ENCODE measurements at regions not wholly inside any gene's neighbourhood (a gene's known extent, or its start where the extent isn't known, plus 50 kb on each side); places are given as distances from the start of the nearest gene placed in this dataset.

- no peak overlapping the region for H2AFZ ChIP-seq (ENCODE audit: low read depth, low read length)
- H4K20me1 ChIP-seq (ENCODE audit: insufficient read depth, low read length) = no peaks in the 10 kb centered on the region
- no peak overlapping the region for H3K27ac ChIP-seq (ENCODE audit: low read length)
- no peak for TF ChIP-seq CTCF (IDR thresholded peaks at IDR 0.05; ENCODE audit: low read depth, low read length)
- TF ChIP-seq EZH2phosphoT487 (IDR thresholded peaks at IDR 0.05; ENCODE audit: low read depth) = no peak
- no peaks in the 10 kb centered on the region for H3K79me2 ChIP-seq (ENCODE audit: low read length)
- H3K4me1 ChIP-seq (ENCODE audit: low read length) = no peaks in the 10 kb centered on the region
- no peaks in the 10 kb centered on the region for H3K27me3 ChIP-seq (ENCODE audit: low read depth, low read length)
- H3K4me2 ChIP-seq (ENCODE audit: low read length) = no peak overlapping the region
- H3K9me3 ChIP-seq (ENCODE audit: insufficient read depth, low read length) = no peaks in the 10 kb centered on the region
- H3K36me3 ChIP-seq (replicated peaks; ENCODE audit: low read depth, low read length) = no peaks in the 10 kb centered on the region
- H3K9ac ChIP-seq (ENCODE audit: low read length) = no peak overlapping the region
- H3K4me3 ChIP-seq (ENCODE audit: low read length) = no peak overlapping the region
These were observed 390.1 kb downstream of the TCERG1L start for GRCh38 chr10:130921461-130921860.

- Histone ChIP-seq H3K36me3 (replicated peaks; ENCODE audit: low read depth, low read length) (no peaks in the 10 kb centered on the region), H3K27me3 (ENCODE audit: low read depth, low read length) (no peaks in the 10 kb centered on the region), H3K4me1 (ENCODE audit: low read length) (peaks cover 2% of the 10 kb centered on the region; the same call in 1 of the 2 replicates), H3K79me2 (ENCODE audit: low read length) (no peaks in the 10 kb centered on the region), H2AFZ (ENCODE audit: low read depth, low read length) (no peak overlapping the region), H3K27ac (ENCODE audit: low read length) (no peak overlapping the region), H3K9me3 (ENCODE audit: insufficient read depth, low read length) (no peaks in the 10 kb centered on the region), H4K20me1 (ENCODE audit: insufficient read depth, low read length) (no peaks in the 10 kb centered on the region), H3K9ac (ENCODE audit: low read length) (no peak overlapping the region), H3K4me2 (ENCODE audit: low read length) (no peak overlapping the region), H3K4me3 (ENCODE audit: low read length) (no peak overlapping the region)
- TF ChIP-seq EZH2phosphoT487 (IDR thresholded peaks at IDR 0.05; ENCODE audit: low read depth) = no peak
- no peak for TF ChIP-seq CTCF (IDR thresholded peaks at IDR 0.05; ENCODE audit: low read depth, low read length)
These were observed 389.5 kb downstream of the TCERG1L start for GRCh38 chr10:130921911-130922440.

- H3K36me3 ChIP-seq (replicated peaks; ENCODE audit: low read depth, low read length) = no peaks in the 10 kb centered on the region
- H3K4me3 ChIP-seq (ENCODE audit: low read length) = no peak overlapping the region
- H4K20me1 ChIP-seq (ENCODE audit: insufficient read depth, low read length) = no peaks in the 10 kb centered on the region
- H3K4me1 ChIP-seq (ENCODE audit: low read length) = peaks cover 7% of the 10 kb centered on the region; the same call in 1 of the 2 replicates
- TF ChIP-seq EZH2phosphoT487 (IDR thresholded peaks at IDR 0.05; ENCODE audit: low read depth) = no peak
- no peak for TF ChIP-seq CTCF (IDR thresholded peaks at IDR 0.05; ENCODE audit: low read depth, low read length)
- no peaks in the 10 kb centered on the region for H3K27me3 ChIP-seq (ENCODE audit: low read depth, low read length)
- H3K27ac ChIP-seq (ENCODE audit: low read length) = no peak overlapping the region
- H2AFZ ChIP-seq (ENCODE audit: low read depth, low read length) = no peak overlapping the region
- H3K79me2 ChIP-seq (ENCODE audit: low read length) = no peaks in the 10 kb centered on the region
- H3K9me3 ChIP-seq (ENCODE audit: insufficient read depth, low read length) = no peaks in the 10 kb centered on the region
- no peak overlapping the region for H3K9ac ChIP-seq (ENCODE audit: low read length)
- H3K4me2 ChIP-seq (ENCODE audit: low read length) = no peak overlapping the region
These were observed 387.9 kb downstream of the TCERG1L start for GRCh38 chr10:130923596-130923995.

GRCh38 chr10:130924138-130924819, 387.2 kb downstream of the TCERG1L start:
- no peak for TF ChIP-seq EZH2phosphoT487 (IDR thresholded peaks at IDR 0.05; ENCODE audit: low read depth)
- TF ChIP-seq CTCF (IDR thresholded peaks at IDR 0.05; ENCODE audit: low read depth, low read length) = no peak
- Histone ChIP-seq H4K20me1 (ENCODE audit: insufficient read depth, low read length) (no peaks in the 10 kb centered on the region), H3K9me3 (ENCODE audit: insufficient read depth, low read length) (no peaks in the 10 kb centered on the region), H3K4me3 (ENCODE audit: low read length) (no peak overlapping the region), H3K36me3 (replicated peaks; ENCODE audit: low read depth, low read length) (no peaks in the 10 kb centered on the region), H2AFZ (ENCODE audit: low read depth, low read length) (no peak overlapping the region), H3K27me3 (ENCODE audit: low read depth, low read length) (no peaks in the 10 kb centered on the region), H3K9ac (ENCODE audit: low read length) (no peak overlapping the region), H3K27ac (ENCODE audit: low read length) (no peak overlapping the region), H3K79me2 (ENCODE audit: low read length) (no peaks in the 10 kb centered on the region), H3K4me1 (ENCODE audit: low read length) (peaks cover 7% of the 10 kb centered on the region; the same call in 1 of the 2 replicates), H3K4me2 (ENCODE audit: low read length) (no peak overlapping the region)

All from OCI-LY3 (cell line).